K562 (cell line): ENCODE measurements at regions not wholly inside any gene's neighbourhood (a gene's known extent, or its start where the extent isn't known, plus 50 kb on each side); places are given as distances from the start of the nearest gene placed in this dataset.

ENCODE experiments used
- GATA2 ChIP-seq: sonication (generic); formaldehyde crosslinking; IDR thresholded peaks from 2 replicates; pipeline ENCODE4 v1.4.0; 2020; ENCODE audit warnings: mild to moderate bottlenecking, missing genetic modification reagents
- SMARCB1 ChIP-seq: IDR thresholded peaks from 2 replicates; pipeline ENCODE4 v1.6.1; 2011; ENCODE audit warnings: improper control_type of control experiment, low read depth; ENCODE audit not compliant: insufficient read length
- TF ChIP-seq, protein P1 (sequence below), 2 experiments: fragments of 450-650 bp; formaldehyde crosslinking in 1 of 2; IDR thresholded peaks; 2 replicates each; pipeline versions ENCODE4 v1.4.0 to v1.6.1; 2014 to 2020; ENCODE audit warnings: mild to moderate bottlenecking in 2 of 2, borderline replicate concordance in 1 of 2, low read depth in 1 of 2

DNA sequence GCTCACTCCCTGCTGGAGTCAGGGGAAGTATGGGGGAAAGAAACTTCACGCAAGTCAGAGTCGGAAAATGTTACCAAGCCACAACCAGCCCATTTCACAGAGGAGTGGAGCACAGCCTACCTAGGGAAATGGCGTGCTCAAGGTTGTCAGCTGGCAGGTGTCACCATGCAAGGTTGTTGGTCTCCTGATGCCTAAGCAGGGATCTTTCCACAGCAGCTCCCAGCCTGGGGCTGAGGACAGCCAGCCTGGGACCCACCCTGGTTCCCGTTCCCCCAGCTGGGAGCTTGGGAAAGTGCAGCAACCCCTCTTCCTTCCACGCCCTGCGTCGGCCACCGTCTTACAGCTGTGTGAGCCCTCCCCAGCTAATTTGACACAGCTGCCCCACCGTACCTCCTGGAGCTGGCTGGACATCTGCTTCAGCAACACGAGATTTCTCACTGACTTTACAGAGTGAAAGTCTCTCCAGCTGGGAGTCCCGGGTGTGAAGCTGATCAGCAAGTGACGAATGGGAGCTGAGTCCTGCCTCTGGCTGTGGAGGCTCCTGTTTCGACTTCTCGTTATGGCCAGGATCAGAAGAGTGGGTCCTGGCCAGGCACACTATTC is 224.6 kb upstream of the RAB4A start (continued):
- TF ChIP-seq, protein P1, sequence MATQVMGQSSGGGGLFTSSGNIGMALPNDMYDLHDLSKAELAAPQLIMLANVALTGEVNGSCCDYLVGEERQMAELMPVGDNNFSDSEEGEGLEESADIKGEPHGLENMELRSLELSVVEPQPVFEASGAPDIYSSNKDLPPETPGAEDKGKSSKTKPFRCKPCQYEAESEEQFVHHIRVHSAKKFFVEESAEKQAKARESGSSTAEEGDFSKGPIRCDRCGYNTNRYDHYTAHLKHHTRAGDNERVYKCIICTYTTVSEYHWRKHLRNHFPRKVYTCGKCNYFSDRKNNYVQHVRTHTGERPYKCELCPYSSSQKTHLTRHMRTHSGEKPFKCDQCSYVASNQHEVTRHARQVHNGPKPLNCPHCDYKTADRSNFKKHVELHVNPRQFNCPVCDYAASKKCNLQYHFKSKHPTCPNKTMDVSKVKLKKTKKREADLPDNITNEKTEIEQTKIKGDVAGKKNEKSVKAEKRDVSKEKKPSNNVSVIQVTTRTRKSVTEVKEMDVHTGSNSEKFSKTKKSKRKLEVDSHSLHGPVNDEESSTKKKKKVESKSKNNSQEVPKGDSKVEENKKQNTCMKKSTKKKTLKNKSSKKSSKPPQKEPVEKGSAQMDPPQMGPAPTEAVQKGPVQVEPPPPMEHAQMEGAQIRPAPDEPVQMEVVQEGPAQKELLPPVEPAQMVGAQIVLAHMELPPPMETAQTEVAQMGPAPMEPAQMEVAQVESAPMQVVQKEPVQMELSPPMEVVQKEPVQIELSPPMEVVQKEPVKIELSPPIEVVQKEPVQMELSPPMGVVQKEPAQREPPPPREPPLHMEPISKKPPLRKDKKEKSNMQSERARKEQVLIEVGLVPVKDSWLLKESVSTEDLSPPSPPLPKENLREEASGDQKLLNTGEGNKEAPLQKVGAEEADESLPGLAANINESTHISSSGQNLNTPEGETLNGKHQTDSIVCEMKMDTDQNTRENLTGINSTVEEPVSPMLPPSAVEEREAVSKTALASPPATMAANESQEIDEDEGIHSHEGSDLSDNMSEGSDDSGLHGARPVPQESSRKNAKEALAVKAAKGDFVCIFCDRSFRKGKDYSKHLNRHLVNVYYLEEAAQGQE (IDR thresholded peaks at IDR 0.05; ENCODE audit: borderline replicate concordance) = no peak
- TF ChIP-seq, protein P1 (CRISPR knock-in tag; IDR thresholded peaks at IDR 0.05; ENCODE audit: low read depth) = no peak
- no peak for TF ChIP-seq SMARCB1
- TF ChIP-seq GATA2 = no peak
